GM18868 (cell line): ENCODE measurements at regions not wholly inside any gene's neighbourhood (a gene's known extent, or its start where the extent isn't known, plus 50 kb on each side); places are given as distances from the start of the nearest gene placed in this dataset.
"Not testable (repeated sequence)": the region's sequence is repeated elsewhere in the genome, so short reads cannot be mapped to it uniquely, and the experiment has no call there.

Source experiments
- ATAC-seq: cut with Tn5 transposase; IDR thresholded peaks from one replicate; pipeline ENCODE4 v1.9.1; 2021; ENCODE audit warnings: mild to moderate bottlenecking, moderate library complexity; ENCODE audit not compliant: unreplicated experiment

GRCh38 chr9:41075671-41076070 lies 52.8 kb downstream of the FOXD4L6 start:
- peak; percentile 23 for ATAC-seq

GRCh38 chr9:41074356-41074942 lies 54.0 kb downstream of the FOXD4L6 start:
- peak; percentile 70 for ATAC-seq

- not testable (repeated sequence) for ATAC-seq
Measured at GRCh38 chr9:41073471-41074243, 54.8 kb downstream of the FOXD4L6 start.

GRCh38 chr9:41064125-41064795 lies 64.2 kb downstream of the FOXD4L6 start:
- peak; percentile 87 for ATAC-seq

GRCh38 chr9:41063243-41063642 lies 65.2 kb downstream of the FOXD4L6 start:
- not testable (repeated sequence) for ATAC-seq

GRCh38 chr9:41059603-41060002 lies 68.9 kb downstream of the FOXD4L6 start:
- not testable (repeated sequence) for ATAC-seq

- not testable (repeated sequence) for ATAC-seq
Measured at GRCh38 chr9:41053666-41054363, 74.7 kb downstream of the FOXD4L6 start.

- ATAC-seq, result not testable (repeated sequence)
Measured at GRCh38 chr9:41048672-41049071, 79.8 kb downstream of the FOXD4L6 start.

- not testable (repeated sequence) for ATAC-seq
Measured at GRCh38 chr9:41047792-41048191, 80.7 kb downstream of the FOXD4L6 start.

- not testable (repeated sequence) for ATAC-seq
Measured at GRCh38 chr9:41044930-41045329, 83.6 kb downstream of the FOXD4L6 start.

GRCh38 chr9:41043433-41043832 lies 85.0 kb downstream of the FOXD4L6 start:
- ATAC-seq, result not testable (repeated sequence)

- ATAC-seq, result not testable (repeated sequence)
Measured at GRCh38 chr9:41042111-41042510, 86.4 kb downstream of the FOXD4L6 start.

- not testable (repeated sequence) for ATAC-seq
Measured at GRCh38 chr9:41040705-41041342, 87.7 kb downstream of the FOXD4L6 start.

GRCh38 chr9:41035276-41035675 lies 93.2 kb downstream of the FOXD4L6 start:
- not testable (repeated sequence) for ATAC-seq

- ATAC-seq, result not testable (repeated sequence)
Measured at GRCh38 chr9:41034699-41035197, 93.7 kb downstream of the FOXD4L6 start.

- not testable (repeated sequence) for ATAC-seq
Measured at GRCh38 chr9:41033877-41034276, 94.6 kb downstream of the FOXD4L6 start.

GRCh38 chr9:41033360-41033759 lies 95.1 kb downstream of the FOXD4L6 start:
- not testable (repeated sequence) for ATAC-seq

GRCh38 chr9:41026912-41027676 lies 101.4 kb downstream of the FOXD4L6 start:
- ATAC-seq, result not testable (repeated sequence)

- not testable (repeated sequence) for ATAC-seq
Measured at GRCh38 chr9:41022365-41022764, 106.1 kb downstream of the FOXD4L6 start.
